ENCODE measurements at regions not wholly inside any gene's neighbourhood (a gene's known extent, or its start where the extent isn't known, plus 50 kb on each side); places are given as distances from the start of the nearest gene placed in this dataset.

DNA sequence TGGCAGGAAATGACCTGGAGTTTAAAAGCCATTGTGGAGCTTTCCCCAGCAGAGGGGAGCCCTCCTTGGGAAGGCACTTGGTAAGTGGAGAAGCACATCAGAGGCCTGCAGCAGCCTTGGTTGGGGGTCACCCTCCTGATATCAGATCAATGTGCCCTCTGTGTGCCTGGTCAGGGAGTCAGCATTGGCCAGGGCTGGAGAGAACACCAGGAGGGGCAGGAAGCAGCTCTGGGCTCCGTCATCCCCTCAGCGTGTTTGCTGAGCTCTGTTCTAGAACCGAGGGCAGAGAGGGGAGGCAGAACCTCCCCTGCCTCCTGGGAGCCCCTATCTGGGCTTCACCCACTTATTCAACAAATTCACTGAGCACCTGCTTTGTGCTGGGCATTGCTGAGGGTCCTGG lies 846.0 kb downstream of the TBC1D22A start:
- H3K9ac ChIP-seq (ENCODE audit: low read depth, low read length) = no peak overlapping the region
- intact Hi-C loops (cut with micrococcal nuclease) (no loop called here), dilution Hi-C loops (cut with HindIII; ENCODE audit: low sequenced_read_pairs, unreplicated experiment) (no loop called here), in situ Hi-C loops (cut with MboI; ENCODE audit: low sequenced_read_pairs) (no loop called here)
- H3K14ac ChIP-seq (replicated peaks; ENCODE audit: low read depth, low read length) = no peak overlapping the region
- H3K18ac ChIP-seq (ENCODE audit: low read depth, low read length) = no peak overlapping the region
- no peak overlapping the region for H3K27ac ChIP-seq (ENCODE audit: insufficient read depth, low read length)
- no peak overlapping the region for H2AK5ac ChIP-seq (ENCODE audit: low read depth, low read length)
- H3K4ac ChIP-seq (ENCODE audit: low read depth, low read length) = no peak overlapping the region
- no peak overlapping the region for H2BK120ac ChIP-seq (ENCODE audit: low read depth, low read length)
- H3K27me3 ChIP-seq (ENCODE audit: control insufficient read depth, insufficient read depth, low read length) = no peaks in the 10 kb centered on the region
- H2AK9ac ChIP-seq (replicated peaks; ENCODE audit: low read depth, low read length, poor library complexity) = no peak overlapping the region
- H3K9me3 ChIP-seq (ENCODE audit: control insufficient read depth, insufficient read depth, low read length) = peaks cover 52% of the 10 kb centered on the region
- H3K23ac ChIP-seq (ENCODE audit: low read depth, low read length) = no peak overlapping the region
- no peaks in the 10 kb centered on the region for H3K9me1 ChIP-seq (ENCODE audit: insufficient read depth, low read length)
- WGBS, 2 experiments (ENCODE audit: extremely low coverage in 2 of 2, insufficient read length in 1 of 2) = no CpG with 5 or more reads among the region's 3 CpGs
- H4K91ac ChIP-seq (ENCODE audit: insufficient read depth, low read depth, low read length) = no peak overlapping the region
- H4K20me1 ChIP-seq (ENCODE audit: insufficient read depth, low read length) = no peaks in the 10 kb centered on the region
- H3K4me1 ChIP-seq (ENCODE audit: control insufficient read depth, insufficient read depth, low read length) = no peaks in the 10 kb centered on the region
- CTCF ChIA-PET = no interaction called here
- H4K8ac ChIP-seq (ENCODE audit: low read depth in 2 of 2, low read length in 2 of 2) = no peak overlapping the region
- TF ChIP-seq SMC3 (IDR thresholded peaks at IDR 0.05; ENCODE audit: low read depth, low read length) (no peak), CEBPB (IDR thresholded peaks at IDR 0.05; ENCODE audit: low read depth, low read length) (no peak)
- TF ChIP-seq, protein P1, sequence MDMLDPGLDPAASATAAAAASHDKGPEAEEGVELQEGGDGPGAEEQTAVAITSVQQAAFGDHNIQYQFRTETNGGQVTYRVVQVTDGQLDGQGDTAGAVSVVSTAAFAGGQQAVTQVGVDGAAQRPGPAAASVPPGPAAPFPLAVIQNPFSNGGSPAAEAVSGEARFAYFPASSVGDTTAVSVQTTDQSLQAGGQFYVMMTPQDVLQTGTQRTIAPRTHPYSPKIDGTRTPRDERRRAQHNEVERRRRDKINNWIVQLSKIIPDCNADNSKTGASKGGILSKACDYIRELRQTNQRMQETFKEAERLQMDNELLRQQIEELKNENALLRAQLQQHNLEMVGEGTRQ (IDR thresholded peaks at IDR 0.05; ENCODE audit: low read depth, low read length) = no peak
- POLR2A ChIA-PET (ENCODE audit: unreplicated experiment) = no interaction called here
- DNase-seq = no peak
- no TSS peak for BruUV-seq (replicated peaks)
- H2BK20ac ChIP-seq (ENCODE audit: low read depth, low read length) = no peak overlapping the region
- no peak overlapping the region for H3K4me2 ChIP-seq (ENCODE audit: low read depth, low read length)
- H3K56ac ChIP-seq (ENCODE audit: extremely low read depth, insufficient read depth, low read length) = no peak overlapping the region
- H3K4me3 ChIP-seq (ENCODE audit: insufficient read depth, low read depth, low read length) = no peak overlapping the region
- no peaks in the 10 kb centered on the region for H3K36me3 ChIP-seq (ENCODE audit: control insufficient read depth, insufficient read depth, low read length)
- H3K79me1 ChIP-seq (ENCODE audit: low read depth in 1 of 2, low read length in 2 of 2) = no peaks in the 10 kb centered on the region
- no peak overlapping the region for H2BK15ac ChIP-seq (ENCODE audit: low read depth, low read length)
- H2BK5ac ChIP-seq (ENCODE audit: low read depth, low read length, poor library complexity, severe bottlenecking) = no peak overlapping the region
- H2AFZ ChIP-seq (replicated peaks; ENCODE audit: low read length, poor library complexity) = no peak overlapping the region
- H4K5ac ChIP-seq (ENCODE audit: low read depth, low read length) = no peak overlapping the region
- no peak for ATAC-seq (ENCODE audit: low read depth)

Measured in IMR-90 (cell line).